HepG2 (cell line): ENCODE measurements at regions not wholly inside any gene's neighbourhood (a gene's known extent, or its start where the extent isn't known, plus 50 kb on each side); places are given as distances from the start of the nearest gene placed in this dataset.

Experiments used
- ATAC-seq: fragments of 200-7000 bp; cut with Tn5 transposase; 3 replicates; pipeline ENCODE4 v1.9.1; 2020; ENCODE audit warnings: mild to moderate bottlenecking, moderate library complexity
- BruUV-seq: library from RNA; stranded (reverse); fragments of 400-500 nt; replicated peaks from 2 replicates; lab custom pipeline; 2021; lab: Mats Ljungman, UMichigan
- CTCF ChIA-PET: fragments of 300-600 bp; formaldehyde crosslinking; extraction: SDS; loops from one replicate; lab custom pipeline; 2021; ENCODE audit warnings: low total read pairs, inconsistent platforms, low intra/inter-chr PET ratio; lab: Yijun Ruan, JAX
- POLR2A ChIA-PET: fragments of 350-600 bp; sonication (Branson Sonifier 250); formaldehyde crosslinking; loops from one replicate; lab custom pipeline; 2020; ENCODE audit warnings: antibody characterized with exemption, inconsistent platforms; lab: Yijun Ruan, JAX
- DNase-seq: peaks from one replicate; pipeline ENCODE4 v3.0.0-alpha.2; 2015; ENCODE audit warnings: low spot score
- FAIRE-seq: peaks from 3 replicates; lab custom pipeline; 2011; peaks lifted over from hg19 to GRCh38; lab: Jason Lieb, UNC
- H2AFZ ChIP-seq: one replicate; pipeline ENCODE4 v1.6.1; 2011; ENCODE audit warnings: low read length, inconsistent platforms
- H3K27ac ChIP-seq: fragments of 300-600 bp; 3 replicates; pipeline ENCODE4 v1.8.0; 2011; ENCODE audit warnings: mixed run types, mild to moderate bottlenecking, mixed read lengths, low read length, inconsistent platforms; ENCODE audit not compliant: insufficient read depth; ENCODE audit errors: extremely low read length
- H3K27me3 ChIP-seq, 2 experiments: fragments of 200-600 bp in 1 of 2; 2 replicates in 1 of 2; 3 replicates in 1 of 2; pipeline versions ENCODE4 v1.6.0 to v1.8.0; 2011; ENCODE audit warnings: low read length in 2 of 2, mild to moderate bottlenecking in 2 of 2, moderate library complexity in 2 of 2, inconsistent platforms in 1 of 2; ENCODE audit not compliant: insufficient read depth in 2 of 2, control insufficient read depth in 1 of 2
- H3K36me3 ChIP-seq, 2 experiments: fragments of 200-600 bp in 1 of 2; replicated peaks in 1 of 2; 2 replicates in 1 of 2; 3 replicates in 1 of 2; pipeline versions ENCODE4 v1.5.1 to v1.8.0; 2011; ENCODE audit warnings: low read length in 2 of 2, inconsistent platforms in 1 of 2; ENCODE audit not compliant: insufficient read depth in 2 of 2, control insufficient read depth in 1 of 2
- H3K4me1 ChIP-seq: 2 replicates; pipeline ENCODE4 v1.5.1; 2012; ENCODE audit warnings: low read length, inconsistent platforms; ENCODE audit not compliant: insufficient read depth
- H3K4me2 ChIP-seq: 2 replicates; pipeline ENCODE4 v1.6.0; 2011; ENCODE audit warnings: low read depth, low read length, inconsistent platforms
- H3K4me3 ChIP-seq, 3 experiments: fragments of 200-600 bp in 1 of 3; sonication (generic), shearing (Covaris generic) in 1 of 3; replicated peaks in 1 of 3; 2 replicates each; pipeline ENCODE4 v1.5.1; 2011 to 2016; ENCODE audit warnings: low read length in 3 of 3, inconsistent platforms in 2 of 3, low read depth in 2 of 3, mild to moderate bottlenecking in 2 of 3, control low read depth in 1 of 3, mixed read lengths in 1 of 3; ENCODE audit not compliant: insufficient read depth in 1 of 3
- H3K79me2 ChIP-seq: one replicate; pipeline ENCODE4 v1.6.1; 2011; ENCODE audit warnings: low read length, inconsistent platforms; ENCODE audit not compliant: insufficient read depth
- H3K9ac ChIP-seq: 2 replicates; pipeline ENCODE4 v1.6.0; 2011; ENCODE audit warnings: mild to moderate bottlenecking, low read depth, low read length, inconsistent platforms; ENCODE audit not compliant: insufficient read depth
- H3K9me3 ChIP-seq: 2 replicates; pipeline ENCODE4 v1.5.1; 2012; ENCODE audit warnings: mild to moderate bottlenecking, low read length
- H4K20me1 ChIP-seq: 2 replicates; pipeline ENCODE4 v1.6.0; 2011; ENCODE audit warnings: inconsistent platforms, mild to moderate bottlenecking, low read length, moderate library complexity; ENCODE audit not compliant: insufficient read depth
- AFF4 ChIP-seq: sonication (generic); formaldehyde crosslinking; IDR thresholded peaks from 2 replicates; pipeline ENCODE4 v1.4.0; 2020; ENCODE audit warnings: missing genetic modification reagents
- CHCHD3 ChIP-seq: sonication (generic); formaldehyde crosslinking; IDR thresholded peaks from 2 replicates; pipeline ENCODE4 v1.8.0; 2022; ENCODE audit warnings: mild to moderate bottlenecking, missing genetic modification reagents, moderate library complexity
- DMAP1 ChIP-seq: IDR thresholded peaks from 2 replicates; pipeline ENCODE4 v1.6.1; 2016
- HIVEP1 ChIP-seq: sonication (generic); formaldehyde crosslinking; IDR thresholded peaks from 2 replicates; pipeline ENCODE4 v1.4.0; 2020; ENCODE audit warnings: mild to moderate bottlenecking, missing genetic modification reagents
- KDM6A ChIP-seq: IDR thresholded peaks from 2 replicates; pipeline ENCODE4 v1.6.1; 2016; ENCODE audit warnings: low read depth
- KLF11 ChIP-seq: IDR thresholded peaks from 2 replicates; pipeline ENCODE4 v1.6.1; 2016; ENCODE audit warnings: missing compliant biosample characterization
- MAX ChIP-seq: IDR thresholded peaks from 2 replicates; pipeline ENCODE4 v1.6.1; 2012; ENCODE audit warnings: inconsistent platforms
- MBNL3 ChIP-seq: fragments of 250-450 bp; sonication (Bioruptor Pico); conservative IDR thresholded peaks from 2 replicates; pipeline ENCODE4 v1.8.0; 2022; ENCODE audit warnings: mild to moderate bottlenecking, inconsistent platforms
- MNT ChIP-seq: fragments of 450-650 bp; IDR thresholded peaks from 2 replicates; pipeline ENCODE4 v1.6.1; 2016
- SYNCRIP ChIP-seq: fragments of 200-400 bp; formaldehyde crosslinking; IDR thresholded peaks from 2 replicates; pipeline ENCODE4 v1.6.1; 2018; ENCODE audit warnings: mild to moderate bottlenecking, low read depth, low read length; ENCODE audit not compliant: insufficient read depth
- TARDBP ChIP-seq: sonication (generic); formaldehyde crosslinking; IDR thresholded peaks from 2 replicates; pipeline ENCODE4 v1.8.0; 2022; ENCODE audit warnings: mild to moderate bottlenecking, missing genetic modification reagents
- ZBTB7B ChIP-seq: sonication (generic); formaldehyde crosslinking; IDR thresholded peaks from 2 replicates; pipeline ENCODE4 v1.4.0; 2020; ENCODE audit warnings: missing genetic modification reagents
- ZNF329 ChIP-seq: sonication (generic); formaldehyde crosslinking; IDR thresholded peaks from 2 replicates; pipeline ENCODE4 v1.9.0; 2021; ENCODE audit warnings: low read depth, mild to moderate bottlenecking, missing genetic modification reagents
- ZNF496 ChIP-seq: sonication (generic); formaldehyde crosslinking; IDR thresholded peaks from 2 replicates; pipeline ENCODE4 v1.8.1; 2023; ENCODE audit warnings: mild to moderate bottlenecking, moderate library complexity, missing genetic modification reagents; ENCODE audit not compliant: insufficient replicate concordance
- ZNF577 ChIP-seq: sonication (generic); formaldehyde crosslinking; IDR thresholded peaks from 2 replicates; pipeline ENCODE4 v1.4.0; 2020; ENCODE audit warnings: mild to moderate bottlenecking, low read depth, missing genetic modification reagents, borderline replicate concordance
- ZNF674 ChIP-seq: sonication (generic); formaldehyde crosslinking; IDR thresholded peaks from 2 replicates; pipeline ENCODE4 v1.5.0; 2020; ENCODE audit warnings: low read depth, mild to moderate bottlenecking, missing genetic modification reagents
- WGBS: methylation state at CpG from one replicate; pipeline ENCODE4 v1.1.6; 2017; ENCODE audit warnings: low lambda C conversion rate; 5-methylcytosine and 5-hydroxymethylcytosine counted together
- in situ Hi-C: cut with HindIII; loops from 2 replicates; pipeline ENCODE4 v1.10.0; 2017; ENCODE audit warnings: low pct_unique_long_range_greater_than_20kb; ENCODE audit not compliant: extremely low pct_ligation_motif_present
- intact Hi-C: fragments of 100-400 bp; cut with micrococcal nuclease; formaldehyde crosslinking; loops from one replicate; pipeline ENCODE4 v1.10.0; 2022; ENCODE audit not compliant: unreplicated experiment

- FAIRE-seq (no peak), ATAC-seq (no peak), DNase-seq (no peak)
- WGBS: 4% methylated on average over 2 of the region's 2 CpGs
- no peak overlapping the region for H3K4me2 ChIP-seq
- no peak overlapping the region for H3K4me3 ChIP-seq
- ChIA-PET CTCF (no interaction called here), POLR2A (no interaction called here)
- TF ChIP-seq KLF11 (CRISPR knock-in tag) (no peak), ZNF496 (CRISPR knock-in tag) (no peak), ZNF674 (no peak), ZNF577 (CRISPR knock-in tag) (no peak), ZBTB7B (no peak), AFF4 (CRISPR knock-in tag) (no peak), ZNF329 (CRISPR knock-in tag) (no peak), MBNL3 (no peak), MAX (no peak), MNT (no peak), HIVEP1 (CRISPR knock-in tag) (no peak), TARDBP (CRISPR knock-in tag) (no peak), SYNCRIP (no peak), CHCHD3 (CRISPR knock-in tag) (no peak), KDM6A (no peak), DMAP1 (CRISPR knock-in tag) (no peak)
- H3K36me3 ChIP-seq: no peaks in the 10 kb centered on the region
- in situ Hi-C loops (no loop called here), intact Hi-C loops (no loop called here)
- H3K9ac ChIP-seq: no peak overlapping the region
- peaks cover 28% of the 10 kb centered on the region for H3K4me1 ChIP-seq
- peaks cover 0 to 21% of the 10 kb centered on the region in 2 experiments; a peak in 2 of 5 replicates for H3K27me3 ChIP-seq
- H2AFZ ChIP-seq: no peak overlapping the region
- H3K9me3 ChIP-seq: no peaks in the 10 kb centered on the region
- BruUV-seq: no TSS peak
- no peaks in the 10 kb centered on the region for H3K79me2 ChIP-seq
- H3K27ac ChIP-seq: no peak overlapping the region
- H4K20me1 ChIP-seq: no peaks in the 10 kb centered on the region
These were observed 140.7 kb downstream of the BOD1 start for GRCh38 chr5:173475780-173476179.
